GM12801 (cell line): ENCODE measurements at regions not wholly inside any gene's neighbourhood (a gene's known extent, or its start where the extent isn't known, plus 50 kb on each side); places are given as distances from the start of the nearest gene placed in this dataset.

Source experiments
- CTCF ChIP-seq: IDR thresholded peaks from one replicate; pipeline ENCODE4 v1.5.1; 2011; ENCODE audit warnings: control low read depth; ENCODE audit not compliant: insufficient read length; ENCODE audit errors: extremely low read depth

GRCh38 chr5:106152569-106152968 is 1518.2 kb downstream of the EFNA5 start:
- TF ChIP-seq CTCF = no peak

- TF ChIP-seq CTCF = no peak
Observed at GRCh38 chr5:106142116-106142515, 1528.6 kb downstream of the EFNA5 start.

- TF ChIP-seq CTCF = no peak
Observed at GRCh38 chr5:106140101-106140500, 1530.6 kb downstream of the EFNA5 start.

- TF ChIP-seq CTCF = no peak
Observed at GRCh38 chr5:106136061-106136460, 1534.7 kb downstream of the EFNA5 start.

- no peak for TF ChIP-seq CTCF
Observed at GRCh38 chr5:106135473-106135872, 1535.3 kb downstream of the EFNA5 start.

- TF ChIP-seq CTCF = no peak
Observed at GRCh38 chr5:106134549-106134948, 1536.2 kb downstream of the EFNA5 start.

- no peak for TF ChIP-seq CTCF
Observed at GRCh38 chr5:106127985-106128384, 1542.8 kb downstream of the EFNA5 start.

GRCh38 chr5:106127341-106127781 is 1543.4 kb downstream of the EFNA5 start:
- TF ChIP-seq CTCF = no peak
